IMR-90 (cell line): ENCODE measurements at regions not wholly inside any gene's neighbourhood (a gene's known extent, or its start where the extent isn't known, plus 50 kb on each side); places are given as distances from the start of the nearest gene placed in this dataset.

Experiments used
- ATAC-seq: fragments of 200-7000 bp; cut with Tn5 transposase; 2 replicates; pipeline ENCODE4 v1.9.1; 2020; ENCODE audit warnings: low read depth, mild to moderate bottlenecking, moderate library complexity
- BruUV-seq: library from RNA; stranded (reverse); fragments of 400-500 nt; replicated peaks from 2 replicates; lab custom pipeline; 2021; lab: Mats Ljungman, UMichigan
- CTCF ChIA-PET: fragments of 300-600 bp; formaldehyde crosslinking; extraction: SDS; loops from one replicate; lab custom pipeline; 2021; ENCODE audit warnings: antibody characterized with exemption; lab: Yijun Ruan, JAX
- POLR2A ChIA-PET: fragments of 300-600 bp; sonication (Branson Sonifier 250); formaldehyde crosslinking; loops from one replicate; lab custom pipeline; 2022; ENCODE audit warnings: antibody characterized with exemption; ENCODE audit not compliant: unreplicated experiment; lab: Charles Lee
- DNase-seq: peaks from one replicate; pipeline ENCODE4 v3.0.0; 2013
- H2AFZ ChIP-seq: replicated peaks from 2 replicates; pipeline ENCODE3; 2013; ENCODE audit warnings: low read length, mild to moderate bottlenecking; ENCODE audit not compliant: poor library complexity
- H2AK5ac ChIP-seq: 2 replicates; pipeline ENCODE4 v1.6.1; 2013; ENCODE audit warnings: low read depth, low read length, inconsistent platforms
- H2AK9ac ChIP-seq: replicated peaks from 2 replicates; pipeline ENCODE3; 2013; ENCODE audit warnings: mild to moderate bottlenecking, low read depth, low read length, moderate library complexity; ENCODE audit not compliant: poor library complexity
- H2BK120ac ChIP-seq: 2 replicates; pipeline ENCODE4 v1.6.1; 2013; ENCODE audit warnings: low read depth, low read length, inconsistent platforms
- H2BK15ac ChIP-seq: 3 replicates; pipeline ENCODE4 v1.6.1; 2013; ENCODE audit warnings: low read depth, low read length, inconsistent platforms
- H2BK20ac ChIP-seq: 2 replicates; pipeline ENCODE4 v1.6.1; 2013; ENCODE audit warnings: low read depth, mild to moderate bottlenecking, inconsistent platforms, low read length, moderate library complexity
- H2BK5ac ChIP-seq: 2 replicates; pipeline ENCODE4 v1.6.1; 2013; ENCODE audit warnings: mild to moderate bottlenecking, low read depth, low read length, inconsistent platforms; ENCODE audit not compliant: poor library complexity, severe bottlenecking
- H3K14ac ChIP-seq: replicated peaks from 2 replicates; pipeline ENCODE4 v1.6.1; 2013; ENCODE audit warnings: low read depth, low read length, inconsistent platforms
- H3K18ac ChIP-seq: 2 replicates; pipeline ENCODE4 v1.6.1; 2013; ENCODE audit warnings: low read depth, low read length, control low read depth
- H3K23ac ChIP-seq: 2 replicates; pipeline ENCODE4 v1.6.1; 2013; ENCODE audit warnings: low read depth, low read length, inconsistent platforms
- H3K27ac ChIP-seq: 2 replicates; pipeline ENCODE4 v1.5.1; 2013; ENCODE audit warnings: mild to moderate bottlenecking, control low read depth, low read length; ENCODE audit not compliant: insufficient read depth
- H3K27me3 ChIP-seq: 2 replicates; pipeline ENCODE4 v1.6.1; 2013; ENCODE audit warnings: low read length; ENCODE audit not compliant: control insufficient read depth, insufficient read depth
- H3K36me3 ChIP-seq: 2 replicates; pipeline ENCODE4 v1.6.1; 2013; ENCODE audit warnings: low read length, mixed read lengths; ENCODE audit not compliant: control insufficient read depth, insufficient read depth
- H3K4ac ChIP-seq: 2 replicates; pipeline ENCODE4 v1.6.1; 2013; ENCODE audit warnings: low read depth, low read length, inconsistent platforms
- H3K4me1 ChIP-seq: 2 replicates; pipeline ENCODE4 v1.6.1; 2013; ENCODE audit warnings: low read length, mixed read lengths; ENCODE audit not compliant: control insufficient read depth, insufficient read depth
- H3K4me2 ChIP-seq: 2 replicates; pipeline ENCODE4 v1.6.1; 2013; ENCODE audit warnings: low read depth, mild to moderate bottlenecking, control low read depth, low read length, moderate library complexity
- H3K4me3 ChIP-seq: 2 replicates; pipeline ENCODE4 v1.5.1; 2013; ENCODE audit warnings: low read depth, mild to moderate bottlenecking, control low read depth, low read length, moderate library complexity; ENCODE audit not compliant: insufficient read depth
- H3K56ac ChIP-seq: 2 replicates; pipeline ENCODE4 v1.6.1; 2013; ENCODE audit warnings: low read length, inconsistent platforms; ENCODE audit not compliant: insufficient read depth; ENCODE audit errors: extremely low read depth
- H3K79me1 ChIP-seq, 2 experiments: 2 replicates each; pipeline ENCODE4 v1.6.1; 2013; ENCODE audit warnings: low read length in 2 of 2, inconsistent platforms in 1 of 2, low read depth in 1 of 2
- H3K9ac ChIP-seq: 2 replicates; pipeline ENCODE4 v1.6.1; 2013; ENCODE audit warnings: low read depth, low read length, control low read depth
- H3K9me1 ChIP-seq: 2 replicates; pipeline ENCODE4 v1.6.1; 2013; ENCODE audit warnings: low read length, inconsistent platforms; ENCODE audit not compliant: insufficient read depth
- H3K9me3 ChIP-seq: 2 replicates; pipeline ENCODE4 v1.6.1; 2013; ENCODE audit warnings: low read length; ENCODE audit not compliant: control insufficient read depth, insufficient read depth
- H4K20me1 ChIP-seq: 2 replicates; pipeline ENCODE4 v1.6.1; 2013; ENCODE audit warnings: low read length, inconsistent platforms; ENCODE audit not compliant: insufficient read depth
- H4K5ac ChIP-seq: 2 replicates; pipeline ENCODE4 v1.6.1; 2013; ENCODE audit warnings: mild to moderate bottlenecking, low read depth, low read length, control low read depth
- H4K8ac ChIP-seq, 2 experiments: 2 replicates each; pipeline ENCODE4 v1.6.1; 2013; ENCODE audit warnings: low read depth in 2 of 2, low read length in 2 of 2, control low read depth in 1 of 2, inconsistent platforms in 1 of 2
- H4K91ac ChIP-seq: 2 replicates; pipeline ENCODE4 v1.6.1; 2013; ENCODE audit warnings: low read depth, low read length, inconsistent platforms; ENCODE audit not compliant: insufficient read depth
- CHD1 ChIP-seq: IDR thresholded peaks from 2 replicates; pipeline ENCODE4 v1.6.1; 2012; ENCODE audit warnings: low read depth, low read length, improper control_type of control experiment
- MAZ ChIP-seq: IDR thresholded peaks from 2 replicates; pipeline ENCODE4 v1.6.1; 2012; ENCODE audit warnings: low read depth, mild to moderate bottlenecking, low read length, improper control_type of control experiment, moderate library complexity, borderline replicate concordance
- POLR2A ChIP-seq: IDR thresholded peaks from 2 replicates; pipeline ENCODE4 v1.6.1; 2012; ENCODE audit warnings: mild to moderate bottlenecking, low read depth, low read length
- RFX5 ChIP-seq: IDR thresholded peaks from 2 replicates; pipeline ENCODE4 v1.8.0; 2012; ENCODE audit warnings: low read depth, mild to moderate bottlenecking, low read length, moderate library complexity
- WGBS, 2 experiments: methylation state at CpG; one replicate each; pipeline versions ENCODE4 v1.1.5 to v1.1.7; 2013; ENCODE audit warnings: missing lambda C conversion rate in 2 of 2; ENCODE audit not compliant: insufficient read length in 1 of 2; ENCODE audit errors: extremely low coverage in 2 of 2; 5-methylcytosine and 5-hydroxymethylcytosine counted together
- dilution Hi-C: fragments of 300-500 bp; cut with HindIII; formaldehyde crosslinking; loops from one replicate; pipeline ENCODE4 v1.14.3; 2018; ENCODE audit warnings: low sequenced_read_pairs; ENCODE audit not compliant: unreplicated experiment
- in situ Hi-C: fragments of 300-500 bp; cut with MboI; formaldehyde crosslinking; loops from 3 replicates; pipeline ENCODE4 v1.14.3; 2019; ENCODE audit warnings: low sequenced_read_pairs, inconsistent platforms, mixed read lengths
- intact Hi-C: fragments of 100-400 bp; cut with micrococcal nuclease; formaldehyde crosslinking; loops from 2 replicates; pipeline ENCODE4 v1.10.0; 2022

DNA sequence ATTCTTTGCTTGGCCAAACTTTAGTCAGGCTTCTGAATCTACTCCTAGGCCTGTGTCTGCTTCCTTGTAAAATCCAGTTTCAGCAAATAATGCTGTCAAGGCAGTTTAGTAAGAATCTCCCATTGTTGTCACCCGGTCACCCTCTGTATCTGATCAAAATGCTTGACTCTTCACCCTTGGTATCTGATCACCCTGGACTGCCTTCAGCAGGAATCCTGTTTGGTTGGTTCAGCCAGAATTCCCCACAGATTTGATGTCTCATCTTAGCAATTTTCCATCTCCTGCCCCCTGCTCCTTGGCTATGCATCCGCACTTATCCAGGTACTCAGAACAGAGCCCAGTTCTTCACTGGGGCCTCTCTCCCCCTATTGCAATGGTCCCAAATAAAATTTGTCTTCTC is 172.4 kb upstream of the UBL3 start:
- Histone ChIP-seq H3K23ac (no peak overlapping the region), H3K27ac (no peak overlapping the region), H3K79me1 (no peaks in the 10 kb centered on the region), H4K5ac (no peak overlapping the region), H3K56ac (no peak overlapping the region), H3K4me1 (peaks cover 16% of the 10 kb centered on the region), H4K91ac (no peak overlapping the region), H3K4me2 (no peak overlapping the region), H3K9ac (no peak overlapping the region), H3K14ac (no peak overlapping the region), H2BK5ac (no peak overlapping the region), H3K27me3 (no peaks in the 10 kb centered on the region), H3K36me3 (no peaks in the 10 kb centered on the region), H3K9me3 (no peaks in the 10 kb centered on the region), H4K20me1 (no peaks in the 10 kb centered on the region), H2AFZ (no peak overlapping the region), H2BK15ac (no peak overlapping the region), H2AK5ac (no peak overlapping the region), H2BK120ac (no peak overlapping the region), H2AK9ac (no peak overlapping the region), H2BK20ac (no peak overlapping the region; the same call in 1 of the 2 replicates), H4K8ac (no peak overlapping the region), H3K9me1 (peaks cover 4% of the 10 kb centered on the region; the same call in 1 of the 2 replicates), H3K4ac (no peak overlapping the region), H3K18ac (no peak overlapping the region), H3K4me3 (no peak overlapping the region)
- 100% methylated on average over 1 of the region's 2 CpGs; no CpG with 5 or more reads in 1 of the 2 experiments for WGBS, 2 experiments
- ATAC-seq (no peak), DNase-seq (no peak)
- dilution Hi-C loops, result no loop called here
- intact Hi-C loops, result no loop called here
- in situ Hi-C loops, result no loop called here
- TF ChIP-seq RFX5, result no peak
- TF ChIP-seq CHD1, result no peak
- TF ChIP-seq MAZ, result no peak
- no peak for TF ChIP-seq POLR2A
- BruUV-seq, result no TSS peak
- ChIA-PET CTCF (interaction anchor here (0.6 kb wide), 1 partner anchor 304 kb away, joined by 3 read pairs; no protein-coding TSS in a partner anchor), POLR2A (no interaction called here)
